ENCODE measurements at regions not wholly inside any gene's neighbourhood (a gene's known extent, or its start where the extent isn't known, plus 50 kb on each side); places are given as distances from the start of the nearest gene placed in this dataset.
A peak's percentile ranks its signal among the peaks of the same experiment; 100 is the strongest.
"Not testable (repeated sequence)": the region's sequence is repeated elsewhere in the genome, so short reads cannot be mapped to it uniquely, and the experiment has no call there.

- DNase-seq (ENCODE audit: low spot score): no peak
Measured at GRCh38 chr4:169934794-169935429, 91.3 kb downstream of the MFAP3L start.

GRCh38 chr4:169933531-169933930 is 92.7 kb downstream of the MFAP3L start:
- no peak for DNase-seq (ENCODE audit: low spot score)

GRCh38 chr4:169931964-169932363 is 94.2 kb downstream of the MFAP3L start:
- DNase-seq (ENCODE audit: low spot score): no peak

- DNase-seq (ENCODE audit: low spot score): not testable (repeated sequence)
Measured at GRCh38 chr4:169930755-169931154, 95.4 kb downstream of the MFAP3L start.

GRCh38 chr4:169927280-169927679 is 98.9 kb downstream of the MFAP3L start:
- DNase-seq (ENCODE audit: low spot score): no peak

- DNase-seq (ENCODE audit: low spot score): peak; percentile 5
Measured at GRCh38 chr4:169925678-169926077, 100.5 kb downstream of the MFAP3L start.

- DNase-seq (ENCODE audit: low spot score): peak; percentile 14
Measured at GRCh38 chr4:169922632-169923276, 103.4 kb downstream of the MFAP3L start.

- no peak for DNase-seq (ENCODE audit: low spot score)
Measured at GRCh38 chr4:169921732-169922131, 104.5 kb downstream of the MFAP3L start.

GRCh38 chr4:169921237-169921636 is 105.0 kb downstream of the MFAP3L start:
- no peak for DNase-seq (ENCODE audit: low spot score)

GRCh38 chr4:169919194-169920124 is 106.7 kb downstream of the MFAP3L start:
- DNase-seq (ENCODE audit: low spot score): not testable (repeated sequence)

- no peak for DNase-seq (ENCODE audit: low spot score)
Measured at GRCh38 chr4:169915545-169915944, 110.7 kb downstream of the MFAP3L start.

GRCh38 chr4:169914866-169915265 is 111.3 kb downstream of the MFAP3L start:
- no peak for DNase-seq (ENCODE audit: low spot score)

GRCh38 chr4:169912996-169913395 is 113.2 kb downstream of the MFAP3L start:
- no peak for DNase-seq (ENCODE audit: low spot score)

GRCh38 chr4:169909897-169910296 is 116.3 kb downstream of the MFAP3L start:
- DNase-seq (ENCODE audit: low spot score): no peak

- DNase-seq (ENCODE audit: low spot score): no peak
Measured at GRCh38 chr4:169909479-169909878, 116.7 kb downstream of the MFAP3L start.

- DNase-seq (ENCODE audit: low spot score): no peak
Measured at GRCh38 chr4:169907705-169908104, 118.5 kb downstream of the MFAP3L start.

- DNase-seq (ENCODE audit: low spot score): no peak
Measured at GRCh38 chr4:169906821-169907220, 119.4 kb downstream of the MFAP3L start.

- DNase-seq (ENCODE audit: low spot score): no peak
Measured at GRCh38 chr4:169906104-169906503, 120.1 kb downstream of the MFAP3L start.

- no peak for DNase-seq (ENCODE audit: low spot score)
Measured at GRCh38 chr4:169902658-169903345, 123.4 kb downstream of the MFAP3L start.

- DNase-seq (ENCODE audit: low spot score): no peak
Measured at GRCh38 chr4:169900241-169900845, 125.9 kb downstream of the MFAP3L start.

- no peak for DNase-seq (ENCODE audit: low spot score)
Measured at GRCh38 chr4:169899295-169899694, 126.9 kb downstream of the MFAP3L start.

GRCh38 chr4:169898095-169898494 is 128.1 kb downstream of the MFAP3L start:
- DNase-seq (ENCODE audit: low spot score): no peak

Data from AG08395 (cell line).